ENCODE measurements at regions not wholly inside any gene's neighbourhood (a gene's known extent, or its start where the extent isn't known, plus 50 kb on each side); places are given as distances from the start of the nearest gene placed in this dataset.

GRCh38 chr13:54356209-54356608 is 1327.6 kb downstream of the OLFM4 start:
- intact Hi-C loops (cut with DNase I) = no loop called here
- no peak for TF ChIP-seq CTCF (IDR thresholded peaks at IDR 0.05)
- no peak for DNase-seq

GRCh38 chr13:54356849-54357248 is 1328.2 kb downstream of the OLFM4 start:
- no peak for TF ChIP-seq CTCF (IDR thresholded peaks at IDR 0.05)
- Histone ChIP-seq H3K36me3 (no peaks in the 10 kb centered on the region), H3K4me1 (no peaks in the 10 kb centered on the region), H3K4me3 (no peak overlapping the region), H3K27me3 (no peaks in the 10 kb centered on the region), H3K27ac (no peak overlapping the region), H3K9me3 (no peaks in the 10 kb centered on the region)
- DNase-seq (no peak), ATAC-seq (no peak)
- intact Hi-C loops (cut with DNase I) = no loop called here

More at GRCh38 chr13:54356209-54356608, 1327.6 kb downstream of the OLFM4 start:
- no peaks in the 10 kb centered on the region for H3K27me3 ChIP-seq
- no peaks in the 10 kb centered on the region for H3K36me3 ChIP-seq
- no peak for ATAC-seq
- no peak overlapping the region for H3K27ac ChIP-seq
- H3K4me3 ChIP-seq = no peak overlapping the region
- H3K4me1 ChIP-seq = no peaks in the 10 kb centered on the region
- no peaks in the 10 kb centered on the region for H3K9me3 ChIP-seq

GRCh38 chr13:54357284-54357933 is 1328.8 kb downstream of the OLFM4 start:
- Histone ChIP-seq H3K9me3 (no peaks in the 10 kb centered on the region), H3K36me3 (no peaks in the 10 kb centered on the region)
- ATAC-seq = no peak

GRCh38 chr13:54361460-54361859 is 1332.8 kb downstream of the OLFM4 start:
- intact Hi-C loops (cut with DNase I) = no loop called here
- Histone ChIP-seq H3K9me3 (no peaks in the 10 kb centered on the region), H3K27me3 (no peaks in the 10 kb centered on the region), H3K27ac (no peak overlapping the region), H3K4me1 (no peaks in the 10 kb centered on the region), H3K36me3 (no peaks in the 10 kb centered on the region), H3K4me3 (no peak overlapping the region)
- DNase-seq (no peak), ATAC-seq (no peak)
- no peak for TF ChIP-seq CTCF (IDR thresholded peaks at IDR 0.05)

More at GRCh38 chr13:54357284-54357933, 1328.8 kb downstream of the OLFM4 start:
- Histone ChIP-seq H3K27ac (no peak overlapping the region), H3K4me3 (no peak overlapping the region), H3K27me3 (no peaks in the 10 kb centered on the region), H3K4me1 (no peaks in the 10 kb centered on the region)
- intact Hi-C loops (cut with DNase I) = no loop called here
- TF ChIP-seq CTCF (IDR thresholded peaks at IDR 0.05) = no peak
- no peak for DNase-seq

- intact Hi-C loops (cut with DNase I) = no loop called here
- no peaks in the 10 kb centered on the region for H3K27me3 ChIP-seq
- TF ChIP-seq CTCF (IDR thresholded peaks at IDR 0.05) = no peak
- H3K4me1 ChIP-seq = no peaks in the 10 kb centered on the region
- no peaks in the 10 kb centered on the region for H3K36me3 ChIP-seq
- no peak overlapping the region for H3K4me3 ChIP-seq
- H3K27ac ChIP-seq = no peak overlapping the region
- no peaks in the 10 kb centered on the region for H3K9me3 ChIP-seq
- ATAC-seq = no peak
- DNase-seq = no peak
Measured at GRCh38 chr13:54366728-54367127, 1338.1 kb downstream of the OLFM4 start.

Measured in upper lobe of right lung (tissue), 1 donor.